GM18511 (cell line): ENCODE measurements at regions not wholly inside any gene's neighbourhood (a gene's known extent, or its start where the extent isn't known, plus 50 kb on each side); places are given as distances from the start of the nearest gene placed in this dataset.

Source experiments
- ATAC-seq: cut with Tn5 transposase; IDR thresholded peaks from one replicate; pipeline ENCODE4 v1.9.1; 2021; ENCODE audit warnings: mild to moderate bottlenecking, moderate library complexity; ENCODE audit not compliant: unreplicated experiment

DNA sequence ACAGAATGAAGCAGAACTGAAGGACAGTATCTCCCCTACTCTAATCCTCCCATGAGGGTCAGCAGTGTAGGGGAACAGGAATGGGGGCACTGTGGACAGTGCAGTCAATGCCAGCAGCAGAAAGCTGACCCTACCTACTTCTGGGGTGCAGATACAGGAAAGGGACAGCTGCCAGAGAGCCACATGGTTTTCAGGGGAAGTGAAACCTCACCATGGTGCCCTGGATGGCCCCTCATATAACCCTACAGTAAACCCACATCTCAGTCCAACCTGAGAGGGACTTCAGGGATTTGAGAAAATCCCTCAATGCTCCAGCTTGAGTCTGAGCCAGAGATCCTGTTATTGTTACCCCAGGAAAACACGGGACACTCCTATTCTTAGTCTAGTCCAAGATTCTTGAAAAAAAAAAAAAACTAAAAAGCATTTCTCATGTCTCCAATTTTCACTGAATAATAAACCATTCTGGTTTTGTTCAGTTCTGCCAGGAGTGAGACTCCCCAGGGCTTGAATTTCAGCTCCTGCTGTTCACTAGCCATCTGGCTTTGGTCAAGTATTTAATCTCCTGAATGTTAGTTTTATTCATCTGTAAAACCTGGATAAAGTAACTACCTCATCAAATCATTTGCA lies 511.6 kb upstream of the ARGLU1 start:
- no peak for ATAC-seq

- no peak for ATAC-seq
Observed at GRCh38 chr13:107078229-107078765, 510.4 kb upstream of the ARGLU1 start.

- ATAC-seq, result no peak
Observed at GRCh38 chr13:107076801-107077200, 508.9 kb upstream of the ARGLU1 start.

- ATAC-seq, result no peak
Observed at GRCh38 chr13:107075576-107075975, 507.6 kb upstream of the ARGLU1 start.

- ATAC-seq, result no peak
Observed at GRCh38 chr13:107070792-107071191, 502.9 kb upstream of the ARGLU1 start.

DNA sequence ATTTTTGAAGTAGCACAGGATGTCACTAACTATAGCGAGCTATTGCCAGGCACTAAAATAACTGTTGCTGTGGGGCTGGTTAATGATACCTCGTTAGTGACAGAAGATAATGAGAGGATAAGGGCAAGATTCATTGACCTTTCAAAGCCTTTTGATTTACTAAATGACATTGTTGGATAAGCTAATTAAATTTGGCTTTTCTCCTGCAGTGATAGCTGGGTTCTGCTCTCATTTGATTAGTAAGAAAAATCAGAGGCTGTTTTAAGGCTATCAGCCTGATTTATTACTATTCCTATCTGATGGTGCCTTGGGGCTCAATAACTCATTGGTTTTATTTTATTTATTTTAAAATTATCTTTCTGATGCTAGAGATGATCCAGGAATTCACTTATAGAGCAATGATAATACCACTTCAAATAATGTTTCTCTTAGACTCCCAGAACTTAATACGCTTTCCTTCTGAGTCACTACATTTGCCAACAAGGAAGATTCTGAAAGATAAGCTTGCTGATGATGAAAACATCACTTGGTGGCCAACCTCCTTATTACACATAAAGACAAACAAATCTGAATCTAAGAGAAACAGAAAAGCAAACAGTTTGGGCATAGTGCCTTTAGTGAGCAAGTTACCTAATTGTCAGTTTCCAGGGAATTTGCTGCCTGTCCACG lies 501.3 kb upstream of the ARGLU1 start:
- no peak for ATAC-seq

- no peak for ATAC-seq
Observed at GRCh38 chr13:107067381-107067780, 499.4 kb upstream of the ARGLU1 start.

GRCh38 chr13:107066355-107066754 lies 498.4 kb upstream of the ARGLU1 start:
- ATAC-seq, result no peak

DNA sequence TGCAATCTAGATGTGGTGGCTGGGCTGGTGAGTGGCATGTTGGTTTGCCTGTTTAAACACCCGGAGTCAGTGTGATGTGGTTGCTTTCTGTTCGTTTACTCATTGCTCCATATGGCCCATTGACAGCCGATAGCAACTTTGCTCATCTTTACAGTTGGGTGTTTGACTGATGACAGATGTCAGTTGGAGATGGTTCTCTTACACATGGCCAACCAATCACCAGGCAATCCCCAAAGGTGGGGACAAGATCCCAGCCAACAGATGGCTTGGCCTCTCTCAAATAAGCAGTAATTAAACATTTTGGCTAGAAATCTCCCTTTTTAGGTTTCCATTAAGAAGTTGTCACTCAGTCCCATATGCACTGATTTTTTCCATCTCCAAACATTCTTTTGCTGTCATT lies 497.1 kb upstream of the ARGLU1 start:
- no peak for ATAC-seq

GRCh38 chr13:107057028-107057631 lies 489.2 kb upstream of the ARGLU1 start:
- no peak for ATAC-seq

- no peak for ATAC-seq
Observed at GRCh38 chr13:107043021-107043956, 475.4 kb upstream of the ARGLU1 start.

DNA sequence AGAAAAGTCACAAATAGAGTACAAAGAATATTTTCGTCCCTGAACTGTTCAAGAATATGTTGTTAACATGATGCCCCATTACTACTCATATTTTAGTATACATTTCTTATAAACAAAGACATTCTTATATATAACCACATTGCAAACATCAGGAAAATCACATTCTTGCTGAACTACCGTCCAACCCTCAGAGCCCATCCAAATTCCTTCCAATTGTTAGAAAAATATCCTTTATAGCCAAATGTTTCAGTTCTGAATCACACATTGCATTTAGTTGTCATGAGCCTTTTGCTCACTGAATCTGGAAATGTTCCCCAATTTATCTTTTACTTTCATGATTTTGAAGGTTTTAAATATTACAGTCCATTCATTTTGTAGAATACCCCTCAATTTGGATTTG lies 467.8 kb upstream of the ARGLU1 start:
- no peak for ATAC-seq

DNA sequence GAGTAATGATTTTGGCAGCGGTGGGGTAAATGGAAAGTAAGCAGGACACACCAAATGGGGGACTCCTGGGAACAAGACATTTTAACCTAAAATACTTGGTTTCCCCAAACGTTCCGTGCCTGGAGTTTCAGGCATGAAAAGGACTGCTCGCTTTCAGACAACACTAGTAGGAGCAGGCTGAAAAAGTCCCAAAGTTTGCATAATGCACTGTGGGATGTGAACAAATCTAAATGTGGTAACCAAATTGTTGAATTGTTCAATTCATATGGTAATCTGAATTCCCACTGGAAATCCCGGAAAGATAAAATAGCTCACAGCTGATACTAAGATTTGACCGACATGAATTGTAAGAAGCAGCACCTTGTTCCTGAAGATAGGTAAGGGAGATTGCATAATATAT lies 467.2 kb upstream of the ARGLU1 start:
- no peak for ATAC-seq

DNA sequence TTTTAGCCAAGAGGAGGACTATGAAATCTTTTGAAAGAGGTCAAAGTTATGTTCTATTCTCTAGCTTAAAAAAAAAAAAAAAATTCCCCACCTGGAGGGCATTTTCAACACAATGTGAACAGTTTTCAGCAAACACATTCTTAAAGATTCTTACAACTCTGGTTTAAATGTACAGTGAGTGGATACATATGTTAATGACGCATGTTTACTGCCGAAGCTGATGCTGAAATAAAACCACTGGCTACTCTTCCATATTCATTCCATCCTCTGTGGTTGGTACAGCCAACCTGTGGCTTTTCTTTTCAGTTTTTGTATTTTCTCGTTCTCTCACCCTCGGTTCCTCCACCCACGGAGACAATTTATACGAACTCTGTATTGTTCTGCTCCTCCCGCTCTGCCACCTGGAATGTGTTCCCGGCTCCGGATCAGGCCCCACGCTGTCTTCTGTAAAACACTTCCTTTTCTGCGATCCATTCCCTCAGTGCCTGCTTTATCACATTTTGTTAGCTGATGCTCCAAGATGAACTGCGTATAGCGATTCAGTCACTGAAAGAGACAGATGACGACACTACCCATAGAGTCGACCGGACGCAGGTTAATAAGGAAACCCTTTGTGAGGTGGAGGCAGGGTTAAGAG lies 466.4 kb upstream of the ARGLU1 start:
- ATAC-seq, result no peak

GRCh38 chr13:107031716-107032115 lies 463.8 kb upstream of the ARGLU1 start:
- ATAC-seq, result no peak

DNA sequence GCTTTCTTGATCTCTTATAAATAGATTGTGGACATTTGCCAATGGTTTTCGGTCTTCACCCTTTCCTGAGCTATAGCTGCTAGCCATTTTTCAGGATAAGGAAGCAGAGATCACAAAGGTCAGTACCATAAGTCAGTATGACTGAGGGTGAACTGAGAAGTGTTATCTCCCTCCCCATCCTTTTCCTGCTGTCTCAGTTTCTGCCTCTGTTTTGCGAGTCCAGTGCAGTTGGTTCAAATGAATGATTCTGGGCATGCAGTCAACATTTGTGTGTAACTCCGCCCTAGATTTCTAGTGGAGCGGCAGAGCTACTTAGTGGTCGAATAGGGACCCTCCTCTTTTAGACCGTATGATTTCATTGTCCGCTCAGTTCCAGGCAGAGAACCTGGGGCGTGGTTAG lies 460.8 kb upstream of the ARGLU1 start:
- ATAC-seq, result no peak

DNA sequence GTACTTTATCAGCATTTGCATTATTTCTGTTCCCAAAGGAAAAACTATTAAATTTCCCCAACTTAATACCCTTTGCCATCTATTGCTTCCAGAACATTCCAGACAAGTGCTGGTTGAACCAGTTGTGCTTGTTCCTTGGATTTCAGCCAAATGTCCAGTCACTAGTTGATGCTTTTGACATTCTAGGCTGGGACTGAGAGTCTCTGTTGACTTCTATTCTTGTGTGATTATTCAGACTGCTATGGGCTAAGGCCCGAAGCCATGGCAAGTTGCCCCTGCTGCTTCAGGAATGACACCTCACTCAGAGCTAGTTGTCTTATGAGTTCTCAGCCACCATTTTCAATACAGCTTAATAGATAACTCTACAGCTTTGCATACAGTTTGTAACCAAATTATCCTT lies 458.1 kb upstream of the ARGLU1 start:
- ATAC-seq, result no peak

DNA sequence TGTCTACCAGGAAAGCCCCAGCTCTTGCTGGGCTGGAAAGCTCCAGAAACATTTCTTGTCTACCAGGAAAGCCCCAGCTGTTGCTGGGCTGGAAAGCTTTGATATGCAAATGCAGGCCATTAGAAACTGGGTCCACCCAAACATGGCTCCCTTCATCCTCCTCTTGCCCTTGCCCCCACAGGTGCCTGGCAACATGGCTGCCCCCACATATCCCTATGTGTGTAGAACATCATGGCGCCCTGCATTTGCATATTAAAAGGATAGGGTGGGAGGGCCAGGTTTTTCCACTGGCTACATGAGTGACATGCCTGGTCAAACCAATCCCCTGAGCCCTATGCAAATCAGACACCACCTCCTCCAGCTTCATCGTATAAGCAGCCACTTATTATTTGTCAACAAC lies 455.4 kb upstream of the ARGLU1 start:
- no peak for ATAC-seq

DNA sequence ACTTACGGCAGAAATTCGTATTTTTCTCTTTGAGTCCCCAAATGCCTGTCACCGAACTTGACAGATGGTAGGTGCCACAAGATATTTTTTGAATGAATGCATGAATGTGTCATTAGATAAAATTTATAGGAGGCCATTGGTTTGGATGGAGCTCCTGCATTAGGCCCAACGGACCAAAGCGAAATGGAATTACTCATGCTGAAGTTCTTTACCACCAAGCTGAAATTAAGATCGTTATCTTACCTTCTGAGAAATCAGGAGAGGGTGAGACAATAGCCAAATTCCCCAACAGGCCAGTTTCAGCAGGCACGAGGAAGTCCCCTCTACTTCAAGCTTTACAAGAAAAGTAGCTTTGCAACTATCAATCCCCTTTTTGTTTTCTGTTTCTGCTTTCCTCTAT lies 452.5 kb upstream of the ARGLU1 start:
- no peak for ATAC-seq

- ATAC-seq, result no peak
Observed at GRCh38 chr13:107018285-107018684, 450.3 kb upstream of the ARGLU1 start.

DNA sequence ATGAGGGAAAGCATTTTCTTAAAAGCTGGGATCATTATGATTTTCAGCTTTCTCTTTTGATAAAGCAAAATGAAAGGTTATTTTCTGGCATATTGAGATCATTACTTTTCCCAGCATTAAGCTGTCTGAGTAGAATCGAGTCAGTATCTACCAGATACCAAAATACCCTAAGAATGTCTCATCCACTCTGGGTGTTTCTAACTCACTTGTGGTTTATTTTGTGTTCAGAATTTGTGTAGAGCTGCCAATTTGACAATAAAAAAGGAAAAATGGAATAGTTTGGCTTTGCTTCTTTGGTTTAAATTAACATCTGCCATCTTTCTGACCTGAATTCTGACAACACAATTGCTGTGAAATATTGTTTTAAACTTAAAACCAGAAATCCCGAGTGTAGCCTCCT lies 438.7 kb upstream of the ARGLU1 start:
- ATAC-seq, result no peak
